ENCODE measurements at regions not wholly inside any gene's neighbourhood (a gene's known extent, or its start where the extent isn't known, plus 50 kb on each side); places are given as distances from the start of the nearest gene placed in this dataset.

DNA sequence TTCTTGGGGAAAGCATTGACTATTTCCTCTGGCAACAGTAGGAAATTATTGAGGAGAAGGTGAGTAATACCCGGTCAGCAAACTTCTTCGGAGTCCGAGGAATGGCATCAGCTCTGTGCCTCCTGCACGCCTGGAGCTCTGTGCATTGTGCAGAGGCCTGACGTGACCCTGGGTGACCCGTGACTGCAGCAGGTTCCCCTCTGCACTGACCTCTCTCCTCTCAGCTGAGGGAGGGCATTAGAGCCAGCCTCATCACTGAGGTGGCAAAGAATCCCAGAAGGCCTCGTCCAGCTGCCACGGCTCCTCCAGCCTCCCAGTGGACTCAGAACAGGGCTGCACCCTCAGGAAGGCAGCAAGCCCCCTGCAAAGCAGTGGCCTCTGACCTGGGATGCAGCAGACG lies 502.9 kb downstream of the CD83 start:
- TF ChIP-seq ZC3H10 (CRISPR knock-in tag; IDR thresholded peaks at IDR 0.05) (no peak), ZFP3 (CRISPR knock-in tag; IDR thresholded peaks at IDR 0.05) (no peak), PPARA (CRISPR knock-in tag; IDR thresholded peaks at IDR 0.05; ENCODE audit: borderline replicate concordance) (no peak), ISL1 (CRISPR knock-in tag; IDR thresholded peaks at IDR 0.05) (no peak), BACH2 (CRISPR knock-in tag; IDR thresholded peaks at IDR 0.05; ENCODE audit: borderline replicate concordance) (no peak)

GRCh38 chr6:14621518-14621917 lies 503.9 kb downstream of the CD83 start:
- ATAC-seq = no peak
- TF ChIP-seq TCF4 (CRISPR knock-in tag; IDR thresholded peaks at IDR 0.05; ENCODE audit: borderline replicate concordance) = no peak
- no peak for TF ChIP-seq GLIS3 (CRISPR knock-in tag; IDR thresholded peaks at IDR 0.05)
- TF ChIP-seq ZFP3 (CRISPR knock-in tag; IDR thresholded peaks at IDR 0.05) = no peak
- TF ChIP-seq ZNF8 (CRISPR knock-in tag; IDR thresholded peaks at IDR 0.05) = no peak

More for the DNA sequence above, 502.9 kb downstream of the CD83 start:
- no peak for ATAC-seq

- TF ChIP-seq ZC3H10 (CRISPR knock-in tag; IDR thresholded peaks at IDR 0.05) (no peak), BACH2 (CRISPR knock-in tag; IDR thresholded peaks at IDR 0.05; ENCODE audit: borderline replicate concordance) (no peak), SNAI2 (CRISPR knock-in tag; IDR thresholded peaks at IDR 0.05) (no peak), CSDC2 (CRISPR knock-in tag; IDR thresholded peaks at IDR 0.05) (no peak), ZNF565 (CRISPR knock-in tag; conservative IDR thresholded peaks at IDR 0.05; ENCODE audit: low read depth) (no peak), OSR1 (CRISPR knock-in tag; IDR thresholded peaks at IDR 0.05) (no peak), ZFP30 (CRISPR knock-in tag; IDR thresholded peaks at IDR 0.05) (no peak), CSRNP3 (CRISPR knock-in tag; IDR thresholded peaks at IDR 0.05) (no peak), TOX (CRISPR knock-in tag; IDR thresholded peaks at IDR 0.05; ENCODE audit: borderline replicate concordance) (no peak), PPARA (CRISPR knock-in tag; IDR thresholded peaks at IDR 0.05; ENCODE audit: borderline replicate concordance) (no peak), CREB5 (CRISPR knock-in tag; IDR thresholded peaks at IDR 0.05; ENCODE audit: low read depth) (no peak), ISL1 (CRISPR knock-in tag; IDR thresholded peaks at IDR 0.05) (no peak)
- TF ChIP-seq, protein P1, sequence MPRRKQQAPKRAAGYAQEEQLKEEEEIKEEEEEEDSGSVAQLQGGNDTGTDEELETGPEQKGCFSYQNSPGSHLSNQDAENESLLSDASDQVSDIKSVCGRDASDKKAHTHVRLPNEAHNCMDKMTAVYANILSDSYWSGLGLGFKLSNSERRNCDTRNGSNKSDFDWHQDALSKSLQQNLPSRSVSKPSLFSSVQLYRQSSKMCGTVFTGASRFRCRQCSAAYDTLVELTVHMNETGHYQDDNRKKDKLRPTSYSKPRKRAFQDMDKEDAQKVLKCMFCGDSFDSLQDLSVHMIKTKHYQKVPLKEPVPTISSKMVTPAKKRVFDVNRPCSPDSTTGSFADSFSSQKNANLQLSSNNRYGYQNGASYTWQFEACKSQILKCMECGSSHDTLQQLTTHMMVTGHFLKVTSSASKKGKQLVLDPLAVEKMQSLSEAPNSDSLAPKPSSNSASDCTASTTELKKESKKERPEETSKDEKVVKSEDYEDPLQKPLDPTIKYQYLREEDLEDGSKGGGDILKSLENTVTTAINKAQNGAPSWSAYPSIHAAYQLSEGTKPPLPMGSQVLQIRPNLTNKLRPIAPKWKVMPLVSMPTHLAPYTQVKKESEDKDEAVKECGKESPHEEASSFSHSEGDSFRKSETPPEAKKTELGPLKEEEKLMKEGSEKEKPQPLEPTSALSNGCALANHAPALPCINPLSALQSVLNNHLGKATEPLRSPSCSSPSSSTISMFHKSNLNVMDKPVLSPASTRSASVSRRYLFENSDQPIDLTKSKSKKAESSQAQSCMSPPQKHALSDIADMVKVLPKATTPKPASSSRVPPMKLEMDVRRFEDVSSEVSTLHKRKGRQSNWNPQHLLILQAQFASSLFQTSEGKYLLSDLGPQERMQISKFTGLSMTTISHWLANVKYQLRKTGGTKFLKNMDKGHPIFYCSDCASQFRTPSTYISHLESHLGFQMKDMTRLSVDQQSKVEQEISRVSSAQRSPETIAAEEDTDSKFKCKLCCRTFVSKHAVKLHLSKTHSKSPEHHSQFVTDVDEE (CRISPR knock-in tag; IDR thresholded peaks at IDR 0.05) = no peak
- no peak for ATAC-seq
Measured at GRCh38 chr6:14622085-14622484, 504.5 kb downstream of the CD83 start.

GRCh38 chr6:14622909-14623505 lies 505.4 kb downstream of the CD83 start:
- no peak for ATAC-seq
- TF ChIP-seq ZFP3 (CRISPR knock-in tag; IDR thresholded peaks at IDR 0.05) (no peak), ZFP30 (CRISPR knock-in tag; IDR thresholded peaks at IDR 0.05) (no peak), ESRRG (CRISPR knock-in tag; IDR thresholded peaks at IDR 0.05) (no peak)
- TF ChIP-seq, protein P2, sequence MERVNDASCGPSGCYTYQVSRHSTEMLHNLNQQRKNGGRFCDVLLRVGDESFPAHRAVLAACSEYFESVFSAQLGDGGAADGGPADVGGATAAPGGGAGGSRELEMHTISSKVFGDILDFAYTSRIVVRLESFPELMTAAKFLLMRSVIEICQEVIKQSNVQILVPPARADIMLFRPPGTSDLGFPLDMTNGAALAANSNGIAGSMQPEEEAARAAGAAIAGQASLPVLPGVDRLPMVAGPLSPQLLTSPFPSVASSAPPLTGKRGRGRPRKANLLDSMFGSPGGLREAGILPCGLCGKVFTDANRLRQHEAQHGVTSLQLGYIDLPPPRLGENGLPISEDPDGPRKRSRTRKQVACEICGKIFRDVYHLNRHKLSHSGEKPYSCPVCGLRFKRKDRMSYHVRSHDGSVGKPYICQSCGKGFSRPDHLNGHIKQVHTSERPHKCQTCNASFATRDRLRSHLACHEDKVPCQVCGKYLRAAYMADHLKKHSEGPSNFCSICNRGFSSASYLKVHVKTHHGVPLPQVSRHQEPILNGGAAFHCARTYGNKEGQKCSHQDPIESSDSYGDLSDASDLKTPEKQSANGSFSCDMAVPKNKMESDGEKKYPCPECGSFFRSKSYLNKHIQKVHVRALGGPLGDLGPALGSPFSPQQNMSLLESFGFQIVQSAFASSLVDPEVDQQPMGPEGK (CRISPR knock-in tag; IDR thresholded peaks at IDR 0.05; ENCODE audit: borderline replicate concordance) = no peak
